ENCODE measurements at regions not wholly inside any gene's neighbourhood (a gene's known extent, or its start where the extent isn't known, plus 50 kb on each side); places are given as distances from the start of the nearest gene placed in this dataset.

DNA sequence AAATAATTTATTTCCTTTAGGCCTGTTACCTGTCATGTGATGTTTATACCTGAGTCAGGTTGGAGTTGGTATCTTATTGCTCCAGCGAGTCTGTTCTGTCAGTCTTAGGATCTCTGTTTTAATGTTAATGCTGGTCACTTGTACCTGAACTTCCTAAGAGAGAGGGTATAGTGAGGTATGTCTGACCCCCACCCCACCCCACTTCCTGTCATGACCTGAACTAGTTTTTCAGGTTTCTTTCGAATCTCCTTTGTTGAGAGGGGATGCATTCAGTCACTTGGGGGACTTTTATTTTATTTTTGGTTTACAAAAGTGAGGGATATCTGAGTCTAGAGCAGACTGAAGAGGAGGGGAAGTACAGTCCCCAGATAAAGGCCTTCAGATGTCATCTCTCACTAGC lies 769.0 kb upstream of the COBL start:
- intact Hi-C loops (cut with DNase I): no loop called here
- DNase-seq (ENCODE audit: extremely low spot score): no peak
- 78% methylated on average over 2 of the region's 2 CpGs for WGBS
- H3K9me3 ChIP-seq: no peaks in the 10 kb centered on the region
- TF ChIP-seq EP300 (IDR thresholded peaks at IDR 0.05): no peak
- TF ChIP-seq, protein P1, sequence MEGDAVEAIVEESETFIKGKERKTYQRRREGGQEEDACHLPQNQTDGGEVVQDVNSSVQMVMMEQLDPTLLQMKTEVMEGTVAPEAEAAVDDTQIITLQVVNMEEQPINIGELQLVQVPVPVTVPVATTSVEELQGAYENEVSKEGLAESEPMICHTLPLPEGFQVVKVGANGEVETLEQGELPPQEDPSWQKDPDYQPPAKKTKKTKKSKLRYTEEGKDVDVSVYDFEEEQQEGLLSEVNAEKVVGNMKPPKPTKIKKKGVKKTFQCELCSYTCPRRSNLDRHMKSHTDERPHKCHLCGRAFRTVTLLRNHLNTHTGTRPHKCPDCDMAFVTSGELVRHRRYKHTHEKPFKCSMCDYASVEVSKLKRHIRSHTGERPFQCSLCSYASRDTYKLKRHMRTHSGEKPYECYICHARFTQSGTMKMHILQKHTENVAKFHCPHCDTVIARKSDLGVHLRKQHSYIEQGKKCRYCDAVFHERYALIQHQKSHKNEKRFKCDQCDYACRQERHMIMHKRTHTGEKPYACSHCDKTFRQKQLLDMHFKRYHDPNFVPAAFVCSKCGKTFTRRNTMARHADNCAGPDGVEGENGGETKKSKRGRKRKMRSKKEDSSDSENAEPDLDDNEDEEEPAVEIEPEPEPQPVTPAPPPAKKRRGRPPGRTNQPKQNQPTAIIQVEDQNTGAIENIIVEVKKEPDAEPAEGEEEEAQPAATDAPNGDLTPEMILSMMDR (IDR thresholded peaks at IDR 0.05): no peak
- no peak for TF ChIP-seq POLR2AphosphoS5 (IDR thresholded peaks at IDR 0.05)
- no peak for TF ChIP-seq POLR2A (IDR thresholded peaks at IDR 0.05; ENCODE audit: low read depth)
- H3K27me3 ChIP-seq: peaks cover 0 to 16% (median 0%) of the 10 kb centered on the region in 4 donors
- peaks cover 0 to 7% (median 0%) of the 10 kb centered on the region in 4 donors for H3K4me1 ChIP-seq
- no peak overlapping the region for H3K27ac ChIP-seq (replicated peaks in 1 of 4)
- H3K4me3 ChIP-seq: no peak overlapping the region
- no peaks in the 10 kb centered on the region for H3K36me3 ChIP-seq

DNA sequence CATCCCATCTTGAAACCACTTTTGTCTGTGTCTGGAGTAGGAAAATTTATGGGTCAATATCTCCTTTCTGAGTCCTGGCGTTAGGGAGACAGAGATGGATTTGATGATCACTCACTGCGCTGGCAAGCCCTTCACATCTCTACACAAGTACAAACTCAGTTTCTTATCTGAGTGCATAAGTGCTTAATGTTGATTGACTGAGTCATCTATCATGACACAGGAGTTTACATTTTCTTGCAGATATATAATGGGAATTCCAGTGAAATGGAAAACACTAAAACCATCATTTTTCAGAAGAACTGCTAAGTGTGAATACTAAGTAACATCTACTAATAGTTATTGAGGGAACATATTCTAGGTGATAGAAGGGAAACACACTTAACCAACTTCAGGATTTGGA lies 763.9 kb upstream of the COBL start:
- Histone ChIP-seq H3K36me3 (no peaks in the 10 kb centered on the region), H3K4me3 (no peak overlapping the region), H3K27me3 (no peaks in the 10 kb centered on the region), H3K9me3 (no peaks in the 10 kb centered on the region), H3K27ac (replicated peaks in 1 of 4) (no peak overlapping the region), H3K4me1 (no peaks in the 10 kb centered on the region)
- no peak for DNase-seq (ENCODE audit: extremely low spot score)
- 38% methylated on average over 2 of the region's 2 CpGs for WGBS
- intact Hi-C loops (cut with DNase I): no loop called here
- no peak for TF ChIP-seq EP300 (IDR thresholded peaks at IDR 0.05)
- TF ChIP-seq POLR2A (IDR thresholded peaks at IDR 0.05; ENCODE audit: low read depth): no peak
- no peak for TF ChIP-seq POLR2AphosphoS5 (IDR thresholded peaks at IDR 0.05)
- TF ChIP-seq, protein P1 (IDR thresholded peaks at IDR 0.05): no peak

DNA sequence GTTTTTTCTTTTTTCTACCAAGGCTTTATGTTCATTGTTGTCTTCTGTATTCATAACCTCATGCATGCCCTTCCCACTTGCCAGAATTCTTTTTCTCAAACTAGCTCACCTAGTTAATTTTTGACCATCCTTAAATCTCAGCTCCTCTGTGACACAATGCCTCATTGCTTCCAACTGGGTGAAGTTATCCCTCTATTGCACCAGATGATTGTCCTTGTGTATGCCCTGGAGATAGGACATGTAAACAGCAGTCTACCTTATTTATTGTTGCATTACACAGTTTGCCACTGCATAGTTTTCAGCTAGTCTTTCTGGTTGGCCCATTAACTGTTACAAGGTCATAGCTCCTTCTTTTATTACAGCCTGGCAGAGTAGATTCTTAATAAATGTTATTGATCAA lies 763.1 kb upstream of the COBL start:
- Histone ChIP-seq H3K36me3 (no peaks in the 10 kb centered on the region), H3K9me3 (no peaks in the 10 kb centered on the region), H3K4me3 (no peak overlapping the region), H3K4me1 (no peaks in the 10 kb centered on the region), H3K27ac (replicated peaks in 1 of 4) (no peak overlapping the region), H3K27me3 (no peaks in the 10 kb centered on the region)
- intact Hi-C loops (cut with DNase I): no loop called here
- TF ChIP-seq, protein P1 (IDR thresholded peaks at IDR 0.05): no peak
- no peak for TF ChIP-seq EP300 (IDR thresholded peaks at IDR 0.05)
- no peak for DNase-seq (ENCODE audit: extremely low spot score)

DNA sequence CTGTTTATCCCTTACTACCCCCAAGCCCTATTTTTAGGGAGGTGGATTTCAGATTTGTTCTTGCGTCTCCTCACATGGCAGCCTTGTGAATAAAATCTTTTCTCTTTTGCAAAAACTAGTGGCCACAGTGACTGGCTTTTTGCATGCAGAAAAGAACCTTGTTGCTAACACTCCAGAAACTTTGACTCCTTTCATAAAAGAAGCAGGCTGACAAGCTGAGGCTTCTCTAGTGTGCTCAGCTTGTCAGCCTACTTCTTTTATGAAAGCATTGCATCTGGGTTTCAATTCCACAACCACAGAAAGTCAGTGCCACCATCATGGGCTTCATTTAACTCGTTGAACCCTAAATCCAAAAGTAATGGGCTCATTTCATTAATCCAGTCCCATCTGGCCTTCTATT lies 761.0 kb upstream of the COBL start:
- no peak overlapping the region for H3K27ac ChIP-seq (replicated peaks in 1 of 4)
- no peaks in the 10 kb centered on the region for H3K9me3 ChIP-seq
- DNase-seq (ENCODE audit: extremely low spot score): no peak
- H3K27me3 ChIP-seq: no peaks in the 10 kb centered on the region
- WGBS: 83% methylated on average over 2 of the region's 2 CpGs
- no peaks in the 10 kb centered on the region for H3K4me1 ChIP-seq
- H3K4me3 ChIP-seq: no peak overlapping the region
- H3K36me3 ChIP-seq: no peaks in the 10 kb centered on the region
- TF ChIP-seq, protein P1 (IDR thresholded peaks at IDR 0.05): no peak
- no peak for TF ChIP-seq POLR2A (IDR thresholded peaks at IDR 0.05; ENCODE audit: low read depth)
- intact Hi-C loops (cut with DNase I): no loop called here

DNA sequence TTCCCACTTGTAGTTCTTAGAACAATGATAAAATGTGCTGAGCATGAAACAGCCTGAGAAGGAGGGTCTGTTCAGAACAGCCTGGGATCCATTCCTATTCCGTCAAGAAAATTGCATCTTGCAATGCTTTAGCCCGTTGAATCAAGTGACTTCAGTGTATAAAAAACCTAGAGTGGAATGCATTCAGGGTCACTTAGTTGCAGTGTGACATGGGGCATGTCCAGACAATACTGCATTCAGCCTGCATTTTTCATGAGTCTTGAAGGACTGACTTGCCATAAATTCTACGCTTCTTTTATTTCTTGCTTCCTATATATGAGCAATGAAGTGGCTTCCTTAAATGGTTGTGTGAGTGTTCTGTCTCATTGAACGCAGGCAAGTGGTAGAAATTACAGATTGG lies 758.3 kb upstream of the COBL start:
- H3K9me3 ChIP-seq: no peaks in the 10 kb centered on the region
- intact Hi-C loops (cut with DNase I): no loop called here
- H3K27me3 ChIP-seq: no peaks in the 10 kb centered on the region
- no peak overlapping the region for H3K27ac ChIP-seq (replicated peaks in 1 of 4)
- no peak overlapping the region for H3K4me3 ChIP-seq
- no peaks in the 10 kb centered on the region for H3K36me3 ChIP-seq
- WGBS: 78% methylated on average over 4 of the region's 4 CpGs
- TF ChIP-seq, protein P1 (IDR thresholded peaks at IDR 0.05): no peak
- TF ChIP-seq EP300 (IDR thresholded peaks at IDR 0.05): no peak
- TF ChIP-seq POLR2AphosphoS5 (IDR thresholded peaks at IDR 0.05): no peak
- TF ChIP-seq POLR2A (IDR thresholded peaks at IDR 0.05; ENCODE audit: low read depth): no peak
- no peak for DNase-seq (ENCODE audit: extremely low spot score)
- H3K4me1 ChIP-seq: no peaks in the 10 kb centered on the region
